HG03103 (cell line): ENCODE measurements at regions not wholly inside any gene's neighbourhood (a gene's known extent, or its start where the extent isn't known, plus 50 kb on each side); places are given as distances from the start of the nearest gene placed in this dataset.
"Not testable (repeated sequence)": the region's sequence is repeated elsewhere in the genome, so short reads cannot be mapped to it uniquely, and the experiment has no call there.

ENCODE experiments used
- ATAC-seq: cut with Tn5 transposase; IDR thresholded peaks from one replicate; pipeline ENCODE4 v1.9.1; 2021; ENCODE audit warnings: low read depth; ENCODE audit not compliant: unreplicated experiment

DNA sequence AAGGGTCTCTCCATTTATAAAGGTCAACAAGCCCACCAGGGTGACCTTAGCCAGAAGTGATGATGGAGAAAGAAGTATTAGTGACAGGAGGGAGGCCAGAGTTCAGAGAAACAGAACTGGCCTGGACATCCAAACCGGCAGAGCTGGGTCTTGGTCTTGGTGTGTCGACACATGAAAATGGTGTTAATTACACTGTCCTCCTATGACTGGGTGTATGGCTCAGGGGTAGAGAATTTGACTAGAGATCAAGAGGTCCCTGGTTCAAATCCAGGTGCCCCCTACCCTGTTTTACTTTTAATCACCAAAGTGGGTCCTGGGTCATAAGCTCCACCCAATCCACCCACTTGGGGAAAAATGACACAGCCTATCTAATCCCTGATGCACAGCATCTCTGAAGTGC, 110.6 kb upstream of the ZNF746 start:
- ATAC-seq: no peak

DNA sequence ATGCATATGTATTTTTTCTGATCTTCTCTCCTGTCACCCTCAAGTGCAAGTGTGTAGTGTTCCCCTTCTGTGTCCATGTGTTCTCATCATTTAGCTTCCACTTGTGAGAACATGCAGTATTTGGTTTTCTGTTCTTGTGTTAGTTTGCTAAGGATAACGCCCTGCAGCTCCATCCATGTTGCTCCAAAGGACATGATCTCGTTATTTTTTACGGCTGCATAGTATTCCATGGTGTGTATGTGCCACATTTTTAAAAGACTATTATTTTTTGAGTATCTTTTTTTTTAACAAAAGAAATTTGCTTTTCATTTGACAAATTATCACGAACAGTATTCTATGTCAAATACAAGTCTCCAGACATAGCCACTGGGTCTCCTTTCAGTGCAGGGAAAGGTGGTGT, 110.1 kb upstream of the ZNF746 start:
- ATAC-seq: no peak

- ATAC-seq: no peak
Observed at GRCh38 chr7:149606826-149607225, 109.2 kb upstream of the ZNF746 start.

- ATAC-seq: no peak
Observed at GRCh38 chr7:149605696-149606095, 108.1 kb upstream of the ZNF746 start.

GRCh38 chr7:149604521-149604920, 106.9 kb upstream of the ZNF746 start:
- ATAC-seq: no peak

- ATAC-seq: peak; percentile 91
Observed at GRCh38 chr7:149600669-149601330, 103.2 kb upstream of the ZNF746 start.

DNA sequence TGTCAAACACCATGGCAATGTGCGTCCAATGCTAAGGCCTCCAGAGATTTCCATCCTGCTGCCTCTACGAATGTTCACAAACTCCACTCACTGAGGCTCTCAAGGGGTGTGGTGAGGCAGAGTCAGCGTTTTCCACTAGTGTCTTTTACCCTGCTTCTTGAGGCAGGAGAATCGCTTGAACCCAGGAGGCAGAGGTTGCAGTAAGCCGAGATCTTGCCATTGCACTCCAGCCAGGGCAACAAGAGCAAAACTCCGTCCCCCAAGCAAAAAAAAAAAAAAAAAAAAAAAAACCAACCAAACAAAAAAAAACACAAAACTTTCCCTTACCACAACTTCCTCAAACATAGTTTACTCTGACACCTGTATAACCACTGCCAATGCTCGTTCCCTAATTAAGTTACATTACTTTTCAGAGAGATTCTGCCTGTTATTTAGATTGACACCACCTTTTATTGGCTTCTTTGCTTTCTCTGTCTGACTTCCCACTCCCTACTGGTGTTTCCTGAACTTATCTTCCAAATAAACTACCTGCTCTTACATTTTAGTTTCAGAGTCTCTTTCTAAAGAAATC, 102.1 kb upstream of the ZNF746 start:
- no peak for ATAC-seq

- ATAC-seq: no peak
Observed at GRCh38 chr7:149598721-149599308, 101.2 kb upstream of the ZNF746 start.

GRCh38 chr7:149597789-149598188, 100.2 kb upstream of the ZNF746 start:
- not testable (repeated sequence) for ATAC-seq

DNA sequence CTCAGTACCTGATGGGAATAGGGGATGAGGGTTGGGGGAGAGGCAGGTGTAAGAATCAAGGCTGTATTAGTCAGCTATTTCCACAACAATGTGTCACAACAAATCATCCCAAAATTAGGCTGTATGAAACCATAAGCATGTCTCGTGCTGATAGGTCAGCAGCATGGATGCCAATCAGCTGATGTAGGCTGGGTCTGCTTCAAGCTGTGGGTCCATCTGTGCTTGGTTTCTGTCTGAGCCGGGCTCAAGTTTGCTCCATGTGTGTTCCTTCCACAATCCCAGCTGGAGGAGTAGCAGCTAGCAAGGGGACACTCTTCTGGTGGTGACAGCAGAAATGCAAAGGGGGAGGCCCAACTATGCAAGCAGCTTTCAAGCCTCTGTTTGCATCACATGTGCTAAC, 97.9 kb upstream of the ZNF746 start:
- no peak for ATAC-seq

- no peak for ATAC-seq
Observed at GRCh38 chr7:149595078-149595477, 97.5 kb upstream of the ZNF746 start.

DNA sequence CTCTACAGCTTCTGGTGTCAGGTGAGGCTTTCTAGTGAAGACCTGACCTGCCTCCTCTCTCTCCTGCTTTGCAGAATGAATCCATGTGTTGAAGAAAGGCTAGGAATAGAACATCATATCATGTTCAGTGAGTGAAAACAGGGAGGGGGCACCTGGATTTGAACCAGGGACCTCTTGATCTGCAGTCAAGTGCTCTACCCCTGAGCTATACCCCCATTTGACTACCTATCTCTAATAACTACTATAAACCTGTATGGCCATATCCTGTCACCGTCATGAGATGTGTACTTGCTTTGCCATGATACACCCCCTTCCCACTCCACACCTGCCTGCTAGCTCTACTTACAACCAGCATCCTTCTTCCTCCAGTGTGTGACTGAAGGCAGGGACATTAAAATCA, 91.3 kb upstream of the ZNF746 start:
- no peak for ATAC-seq

DNA sequence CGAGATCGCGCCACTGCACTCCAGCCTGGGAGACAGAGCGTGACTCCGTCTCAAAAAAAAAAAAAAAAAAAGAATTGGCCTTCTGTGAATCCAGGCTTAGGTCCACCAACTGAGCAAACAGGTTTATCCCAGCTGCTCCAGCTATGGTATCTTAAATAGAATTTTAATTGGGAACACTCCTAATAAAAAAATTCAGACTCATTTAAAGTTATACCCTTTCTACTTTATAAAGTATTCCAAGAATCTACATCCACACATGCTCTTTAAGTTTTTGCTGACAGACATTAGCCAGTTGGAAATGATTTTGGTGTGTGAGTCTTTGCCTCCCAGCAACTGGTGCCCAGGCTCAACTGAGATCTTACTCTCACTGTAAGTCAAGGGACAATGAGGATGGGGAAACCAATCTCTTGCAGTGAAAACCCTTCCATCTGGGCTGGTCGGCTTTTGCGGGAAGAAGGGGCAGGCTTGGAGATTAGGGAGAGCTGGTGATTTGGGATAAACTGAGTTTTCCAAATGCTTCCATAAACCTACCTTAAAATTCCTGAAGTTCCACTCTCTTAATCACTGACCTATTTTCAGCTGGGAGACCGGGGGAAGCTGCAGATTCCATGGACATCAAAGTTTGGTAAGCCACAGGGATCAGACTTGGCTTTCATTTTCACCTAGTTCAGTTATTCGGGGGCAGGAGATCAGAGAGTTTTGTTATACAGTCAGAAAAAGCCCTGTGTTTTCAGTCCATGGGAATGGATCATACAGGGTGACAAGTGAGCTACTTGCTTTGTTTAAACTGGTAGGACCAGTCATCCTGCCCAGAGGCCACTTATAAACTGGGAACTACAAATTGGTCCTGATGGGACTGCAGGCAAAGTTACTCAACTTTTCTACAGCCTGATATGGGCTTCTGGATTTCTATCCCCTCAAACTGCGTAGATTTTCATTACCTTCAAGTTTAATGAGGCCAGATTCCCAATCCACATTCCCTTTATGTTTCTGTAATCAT, 89.3 kb upstream of the ZNF746 start:
- ATAC-seq: no peak

DNA sequence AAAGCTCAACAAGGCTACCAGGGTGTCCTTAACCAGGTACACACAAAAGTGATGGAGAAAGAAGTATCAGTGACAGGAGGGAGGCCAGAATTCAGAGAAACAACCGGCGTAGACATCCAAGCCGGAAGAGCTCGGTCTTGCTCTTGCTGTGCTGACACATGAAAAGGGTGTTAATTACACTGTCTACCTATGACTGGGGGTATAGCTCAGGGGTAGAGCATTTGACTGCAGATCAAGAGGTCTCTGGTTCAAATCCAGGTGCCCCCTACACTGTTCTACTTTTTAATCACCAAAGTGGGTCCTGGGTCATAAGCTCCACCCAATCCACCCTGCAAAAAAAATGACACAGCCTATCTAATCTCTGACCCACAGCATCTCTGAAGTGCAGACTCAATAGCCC, 86.9 kb upstream of the ZNF746 start:
- ATAC-seq: no peak

DNA sequence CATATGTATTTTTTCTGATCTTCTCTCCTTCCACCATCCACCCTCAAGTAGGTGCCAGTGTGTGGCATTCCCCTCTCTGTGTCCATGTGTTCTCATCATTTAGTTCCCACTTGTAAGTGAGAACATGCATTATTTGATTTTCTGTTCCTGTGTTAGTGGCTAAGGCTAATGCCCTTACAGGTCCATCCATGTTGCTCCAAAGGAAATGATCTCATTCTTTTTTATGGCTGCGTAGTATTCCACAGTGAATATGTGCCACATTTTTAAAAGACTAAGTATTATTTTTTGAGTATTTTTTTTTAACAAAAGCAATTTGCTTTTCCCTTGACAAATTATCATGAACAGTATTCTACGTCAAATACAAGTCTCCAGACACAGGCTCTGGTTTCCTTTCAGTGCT, 86.4 kb upstream of the ZNF746 start:
- no peak for ATAC-seq

DNA sequence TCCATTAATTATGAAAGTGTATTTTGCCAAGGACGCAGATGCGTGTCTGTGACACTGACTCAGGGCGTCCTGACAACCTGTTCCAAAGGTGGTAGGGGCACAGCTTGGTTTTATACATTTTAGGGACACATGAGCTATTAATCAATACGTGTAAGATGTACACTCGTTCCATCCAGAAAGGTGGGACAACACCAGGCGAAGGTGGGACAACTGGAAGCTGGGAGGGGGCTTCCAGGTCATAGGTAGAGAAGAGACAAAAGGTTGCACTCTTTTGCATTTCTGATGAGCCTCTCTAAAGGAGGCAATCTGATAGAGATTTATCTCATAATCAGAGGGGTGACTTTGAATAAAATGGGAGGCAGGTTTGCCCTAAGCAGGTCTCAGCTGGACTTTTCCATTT, 82.7 kb upstream of the ZNF746 start:
- no peak for ATAC-seq

DNA sequence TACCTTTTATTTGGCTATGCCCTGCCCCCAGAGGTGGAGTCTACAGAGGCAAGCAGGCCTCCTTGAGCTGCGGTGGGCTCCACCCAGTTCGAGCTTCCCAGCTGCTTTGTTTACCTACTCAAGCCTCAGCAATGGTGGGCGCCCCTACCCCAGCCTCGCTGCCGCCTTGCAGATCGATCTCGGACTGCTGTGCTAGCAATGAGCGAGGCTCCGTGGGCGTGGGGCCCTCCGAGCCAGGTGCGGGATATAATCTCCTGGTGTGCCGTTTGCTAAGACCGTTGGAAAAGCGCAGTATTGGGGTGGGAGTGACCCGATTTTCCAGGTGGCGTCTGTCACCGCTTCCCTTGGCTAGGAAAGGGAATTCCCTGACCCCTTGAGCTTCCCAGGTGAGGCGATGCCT, 81.8 kb upstream of the ZNF746 start:
- not testable (repeated sequence) for ATAC-seq

DNA sequence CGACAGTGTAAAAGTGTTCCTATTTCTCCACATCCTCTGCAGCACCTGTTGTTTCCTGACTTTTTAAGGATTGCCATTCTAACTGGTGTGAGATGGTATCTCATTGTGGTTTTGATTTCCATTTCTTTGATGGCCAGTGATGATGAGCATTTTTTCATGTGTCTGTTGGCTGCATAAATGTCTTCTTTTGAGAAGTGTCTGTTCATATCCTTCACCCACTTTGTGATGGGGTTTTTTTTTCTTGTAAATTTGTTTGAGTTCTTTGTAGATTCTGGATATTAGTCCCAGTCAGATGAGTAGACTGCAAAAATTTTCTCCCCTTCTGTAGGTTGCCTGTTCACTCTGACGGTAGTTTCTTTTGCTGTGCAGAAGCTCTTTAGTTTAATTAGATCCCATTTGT, 76.8 kb upstream of the ZNF746 start:
- ATAC-seq: not testable (repeated sequence)

GRCh38 chr7:149573519-149573918, 75.9 kb upstream of the ZNF746 start:
- no peak for ATAC-seq

- ATAC-seq: not testable (repeated sequence)
Observed at GRCh38 chr7:149572920-149573319, 75.3 kb upstream of the ZNF746 start.

DNA sequence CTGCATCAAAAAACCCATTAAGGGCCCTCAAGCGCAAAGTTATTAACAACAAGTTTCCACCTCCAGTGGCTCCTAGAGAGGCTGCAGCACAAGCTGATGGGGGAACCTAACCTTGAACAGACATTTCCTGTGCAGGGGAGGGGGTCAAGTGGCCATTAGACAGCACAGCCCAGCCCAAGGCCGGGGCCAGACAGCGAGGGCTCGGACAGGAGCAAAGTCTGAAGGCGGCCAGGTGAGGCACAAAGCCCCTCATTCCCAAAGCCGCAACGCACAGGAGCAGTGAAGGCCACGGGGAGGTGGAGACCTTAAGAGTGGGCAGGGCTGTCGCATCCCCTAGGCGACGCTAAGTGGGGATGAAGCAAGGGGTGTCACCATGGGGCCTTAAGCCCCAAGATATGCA, 73.2 kb upstream of the ZNF746 start:
- no peak for ATAC-seq
